Astrocyte of the cerebellum (primary cell): ENCODE measurements at regions not wholly inside any gene's neighbourhood (a gene's known extent, or its start where the extent isn't known, plus 50 kb on each side); places are given as distances from the start of the nearest gene placed in this dataset.

Source experiments
- DNase-seq: peaks from one replicate; pipeline ENCODE4 v3.0.0-alpha.2; 2011; ENCODE audit warnings: low read depth
- H3K4me3 ChIP-seq: 2 replicates; pipeline ENCODE4 v1.5.1; 2011; ENCODE audit warnings: mild to moderate bottlenecking, low read depth, low read length, moderate library complexity
- in situ Hi-C: cut with HindIII; loops from 2 replicates; pipeline ENCODE4 v1.10.0; 2017; ENCODE audit warnings: low sequenced_read_pairs
- TF ChIP-seq, protein P1 (sequence below): IDR thresholded peaks from 2 replicates; pipeline ENCODE4 v1.5.1; 2012; ENCODE audit warnings: low read length, low read depth, moderate library complexity, mild to moderate bottlenecking; ENCODE audit errors: missing control alignments

DNA sequence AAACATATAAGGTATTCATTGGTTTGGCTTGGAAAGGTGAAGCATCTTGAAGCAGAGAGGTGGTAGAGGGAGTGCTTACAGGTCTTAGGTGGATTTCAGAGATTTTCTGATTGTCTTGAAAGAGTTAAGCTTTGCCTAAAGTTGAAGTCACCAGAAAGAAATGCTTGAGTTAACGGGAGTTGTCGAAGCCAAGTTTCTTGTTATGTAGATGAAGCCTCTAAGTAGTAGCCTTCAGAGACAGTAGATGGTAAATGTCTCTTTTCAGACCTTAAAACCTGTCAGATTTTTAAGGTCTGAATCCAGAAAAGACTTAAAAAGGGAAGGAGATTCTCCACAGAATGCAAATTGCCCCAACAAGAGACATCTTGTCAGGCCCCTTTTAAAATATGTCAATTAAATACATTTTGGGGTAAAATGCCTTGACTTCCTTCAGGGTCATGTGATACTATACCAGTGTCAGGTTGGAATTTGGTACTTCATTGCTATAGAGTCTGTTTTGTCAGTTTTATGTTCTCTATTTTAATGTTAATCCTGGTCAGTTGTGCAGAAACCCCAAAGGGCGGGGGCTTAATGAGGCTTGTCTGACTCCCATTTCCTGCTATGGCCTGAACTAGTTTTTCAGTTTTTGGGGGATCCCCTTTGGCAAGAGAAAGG lies 81.0 kb downstream of the PCDH18 start:
- no peak for DNase-seq
- no peak overlapping the region for H3K4me3 ChIP-seq
- in situ Hi-C loops: no loop called here
- TF ChIP-seq, protein P1, sequence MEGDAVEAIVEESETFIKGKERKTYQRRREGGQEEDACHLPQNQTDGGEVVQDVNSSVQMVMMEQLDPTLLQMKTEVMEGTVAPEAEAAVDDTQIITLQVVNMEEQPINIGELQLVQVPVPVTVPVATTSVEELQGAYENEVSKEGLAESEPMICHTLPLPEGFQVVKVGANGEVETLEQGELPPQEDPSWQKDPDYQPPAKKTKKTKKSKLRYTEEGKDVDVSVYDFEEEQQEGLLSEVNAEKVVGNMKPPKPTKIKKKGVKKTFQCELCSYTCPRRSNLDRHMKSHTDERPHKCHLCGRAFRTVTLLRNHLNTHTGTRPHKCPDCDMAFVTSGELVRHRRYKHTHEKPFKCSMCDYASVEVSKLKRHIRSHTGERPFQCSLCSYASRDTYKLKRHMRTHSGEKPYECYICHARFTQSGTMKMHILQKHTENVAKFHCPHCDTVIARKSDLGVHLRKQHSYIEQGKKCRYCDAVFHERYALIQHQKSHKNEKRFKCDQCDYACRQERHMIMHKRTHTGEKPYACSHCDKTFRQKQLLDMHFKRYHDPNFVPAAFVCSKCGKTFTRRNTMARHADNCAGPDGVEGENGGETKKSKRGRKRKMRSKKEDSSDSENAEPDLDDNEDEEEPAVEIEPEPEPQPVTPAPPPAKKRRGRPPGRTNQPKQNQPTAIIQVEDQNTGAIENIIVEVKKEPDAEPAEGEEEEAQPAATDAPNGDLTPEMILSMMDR: no peak

DNA sequence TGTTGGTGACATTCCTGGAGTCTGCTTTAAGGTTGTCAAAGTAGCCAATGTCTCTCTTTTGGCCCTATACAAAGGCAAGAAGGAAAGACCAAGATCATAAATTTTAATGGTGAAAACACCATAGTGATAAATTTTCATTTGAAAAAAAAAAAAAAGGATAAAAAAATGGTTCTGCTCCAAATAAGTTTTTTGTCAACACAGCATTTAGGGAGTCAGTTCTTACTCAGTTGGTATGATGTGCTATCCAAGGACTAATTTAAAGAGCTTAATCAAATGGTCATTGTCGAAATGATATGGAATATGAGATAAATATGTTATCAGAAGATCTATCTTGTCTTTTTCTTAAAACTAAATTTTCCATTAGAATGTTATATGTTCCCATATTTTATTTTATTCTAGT lies 83.9 kb downstream of the PCDH18 start:
- TF ChIP-seq, protein P1: no peak
- no peak for DNase-seq
- in situ Hi-C loops: no loop called here
- H3K4me3 ChIP-seq: no peak overlapping the region

DNA sequence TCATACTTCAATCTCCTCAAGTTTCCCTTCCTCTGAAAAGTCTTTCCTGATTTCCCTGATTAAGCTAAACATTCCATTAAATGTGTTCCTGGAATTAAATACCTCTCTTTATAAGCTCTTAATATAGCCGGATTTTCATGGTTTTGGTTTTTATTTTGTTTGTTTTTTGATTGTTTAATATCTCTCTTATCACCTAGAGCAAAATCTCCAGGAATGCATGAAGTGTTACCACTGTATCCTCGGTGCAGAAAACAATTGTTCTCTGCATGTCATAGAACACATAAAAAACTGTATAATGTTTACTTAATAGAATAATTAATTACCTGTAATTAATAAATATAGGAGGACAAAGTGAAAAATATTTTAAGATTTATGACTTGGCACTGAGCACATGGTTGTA lies 86.2 kb downstream of the PCDH18 start:
- TF ChIP-seq, protein P1: no peak
- H3K4me3 ChIP-seq: no peak overlapping the region
- DNase-seq: no peak
- in situ Hi-C loops: no loop called here

DNA sequence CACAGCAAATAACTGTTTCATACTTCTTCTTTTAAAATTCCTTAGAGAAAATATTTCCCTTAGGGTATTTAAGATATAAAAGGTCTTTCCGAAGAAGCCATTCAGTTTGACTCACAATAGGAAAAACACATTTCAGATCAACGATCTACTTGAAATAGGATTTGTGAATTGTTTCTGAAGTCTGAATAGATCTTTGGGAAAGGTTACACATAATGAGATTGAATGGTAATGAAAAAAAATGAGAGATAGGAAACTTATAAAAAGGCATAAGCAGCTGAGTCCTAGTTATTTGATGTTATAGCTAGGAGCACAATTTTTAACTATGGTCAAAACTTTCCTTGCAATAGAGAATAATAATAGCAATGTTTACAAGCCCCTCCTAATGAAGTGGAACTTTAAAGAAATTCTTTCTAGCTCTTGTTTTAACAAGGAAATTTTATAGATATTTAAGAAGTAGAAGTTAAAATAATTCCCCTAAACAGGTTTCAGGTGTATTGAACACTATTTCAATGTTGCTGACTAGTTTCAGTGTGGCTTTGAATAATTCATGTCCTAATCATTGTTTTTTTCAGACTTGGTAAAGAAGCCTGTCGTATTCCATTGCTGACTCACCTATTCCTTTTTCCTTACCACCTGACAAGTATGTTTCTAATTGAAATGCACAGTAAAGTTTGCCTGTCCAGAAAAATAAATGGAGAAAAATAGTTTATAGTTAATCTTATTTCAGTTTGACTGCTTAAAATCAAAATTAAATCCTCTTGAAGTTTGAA lies 89.1 kb downstream of the PCDH18 start:
- no peak for DNase-seq
- no peak overlapping the region for H3K4me3 ChIP-seq
- TF ChIP-seq, protein P1: no peak
- in situ Hi-C loops: no loop called here

DNA sequence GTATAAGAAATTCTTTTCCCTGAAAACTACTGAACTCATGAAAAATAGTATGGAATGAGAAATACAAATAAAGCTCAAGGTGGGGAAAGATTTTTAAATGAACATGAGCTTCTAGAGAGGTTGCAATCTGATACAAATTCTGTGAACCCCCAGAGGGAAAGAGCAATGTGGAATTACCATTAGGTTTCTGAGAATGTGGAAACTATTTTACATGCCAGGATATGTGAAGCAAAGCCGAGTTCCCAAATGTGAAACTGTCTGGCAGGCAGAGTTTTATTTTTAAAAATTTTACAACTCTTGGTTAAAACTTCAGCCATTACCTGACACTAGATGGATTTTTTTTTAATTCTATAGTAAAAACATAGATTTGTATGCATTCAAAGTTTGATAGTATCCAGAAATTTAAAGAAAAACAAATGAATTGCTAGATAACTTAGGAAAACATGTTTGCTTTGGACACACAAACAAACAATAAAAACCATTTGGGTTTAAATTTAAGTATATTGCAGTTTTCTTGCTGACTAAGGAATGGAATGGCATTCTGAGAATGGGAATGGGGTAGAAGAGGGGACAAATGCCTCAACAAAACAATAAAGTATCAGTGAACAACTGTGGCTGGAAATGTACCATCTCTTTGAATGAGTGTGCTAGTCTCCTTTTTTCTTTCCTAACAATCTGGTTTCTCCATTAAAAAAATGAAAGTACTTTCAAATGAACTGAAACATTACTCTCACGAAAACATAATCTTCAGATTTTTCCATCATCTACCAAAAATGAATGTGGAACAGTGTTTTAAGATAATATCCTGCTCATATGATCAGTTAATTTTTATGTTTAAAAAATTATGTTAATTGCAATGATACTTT lies 99.6 kb downstream of the PCDH18 start:
- DNase-seq: no peak
- TF ChIP-seq, protein P1: no peak
- no peak overlapping the region for H3K4me3 ChIP-seq
- in situ Hi-C loops: no loop called here

DNA sequence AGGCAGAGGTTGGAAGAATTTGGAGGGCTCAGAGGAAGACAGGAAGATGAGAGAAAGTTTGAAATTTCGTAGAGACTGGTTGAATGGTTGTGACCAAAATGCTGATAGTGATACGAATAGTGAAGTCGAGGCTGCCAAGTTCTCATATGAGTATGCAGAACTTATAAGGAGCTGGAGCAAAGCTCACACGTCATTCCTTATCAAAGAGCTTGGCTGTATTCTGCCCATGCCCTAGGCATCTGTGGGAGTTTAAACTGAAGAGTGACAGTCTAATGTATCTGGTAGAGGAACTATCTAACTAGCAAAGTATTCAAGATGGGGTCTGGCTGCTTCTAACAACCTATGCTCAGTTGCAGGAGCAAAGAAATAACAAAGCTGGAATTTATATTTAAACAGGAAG lies 102.1 kb downstream of the PCDH18 start:
- DNase-seq: no peak
- no peak overlapping the region for H3K4me3 ChIP-seq
- in situ Hi-C loops: no loop called here
- TF ChIP-seq, protein P1: no peak
